Ovary (tissue), 7 donors: ENCODE measurements at regions not wholly inside any gene's neighbourhood (a gene's known extent, or its start where the extent isn't known, plus 50 kb on each side); places are given as distances from the start of the nearest gene placed in this dataset.

Source experiments
- DNase-seq, 5 donors: peaks; one replicate each; pipeline ENCODE4 v3.0.0-alpha.2; 2019 to 2020
- H3K27ac ChIP-seq, 2 donors: fragments of 200-600 bp; one replicate each; pipeline versions ENCODE4 v1.5.1 to v1.8.0; 2019 to 2022
- H3K27me3 ChIP-seq: fragments of 200-600 bp; one replicate; pipeline ENCODE4 v1.8.0; 2022
- H3K36me3 ChIP-seq: fragments of 200-600 bp; sonication (generic); one replicate; pipeline ENCODE4 v1.5.1; 2019
- H3K4me1 ChIP-seq: one replicate; pipeline ENCODE4 v1.8.1; 2013; ENCODE audit warnings: mild to moderate bottlenecking, moderate library complexity; ENCODE audit not compliant: insufficient read depth
- H3K4me3 ChIP-seq: fragments of 200-600 bp; sonication (generic); one replicate; pipeline ENCODE4 v1.5.1; 2017
- H3K9me3 ChIP-seq, 2 donors: fragments of 200-600 bp in 1 of 2; sonication (generic) in 1 of 2; one replicate each; pipeline versions ENCODE4 v1.5.1 to v1.8.1; 2013 to 2019; ENCODE audit warnings: mild to moderate bottlenecking in 1 of 2, moderate library complexity in 1 of 2
- CTCF ChIP-seq, 3 donors: fragments of 450-650 bp in 2 of 3; fragments of 200-600 bp in 1 of 3; IDR thresholded peaks; one replicate each; pipeline versions ENCODE4 v1.5.1 to v1.8.0; 2016 to 2022; ENCODE audit warnings: antibody characterized with exemption in 3 of 3, mild to moderate bottlenecking in 1 of 3
- EP300 ChIP-seq: sonication (generic); formaldehyde crosslinking; IDR thresholded peaks from one replicate; pipeline ENCODE4 v1.6.1; 2017; ENCODE audit warnings: antibody characterized with exemption
- POLR2A ChIP-seq: fragments of 450-650 bp; IDR thresholded peaks from one replicate; pipeline ENCODE4 v1.6.1; 2017; ENCODE audit warnings: antibody characterized with exemption, mild to moderate bottlenecking, moderate library complexity
- WGBS, 3 donors: extraction: QIAGEN DNeasy Blood & Tissue Kit in 1 of 3; methylation state at CpG; one replicate each; pipeline versions ENCODE4 v1.1.5 to v1.1.7; 2013 to 2017; 5-methylcytosine and 5-hydroxymethylcytosine counted together
- intact Hi-C, 4 donors: fragments of 100-400 bp; cut with DNase I; formaldehyde crosslinking; loops; one replicate each; pipeline versions ENCODE4 v1.11.0 to v1.15.1; 2022 to 2023
- donor health status: DM: no; HTN: no; CAD: no; lungs with moderate emphysema.
- donor health status: DM: no; HTN: no; CAD: no.
- donor health status: Bipolar disorder and iron deficiency.
- donor health status: DM: no; HTN: no; CAD: no.
- donor health status: DM: yes; HTN: yes; CAD: no.

DNA sequence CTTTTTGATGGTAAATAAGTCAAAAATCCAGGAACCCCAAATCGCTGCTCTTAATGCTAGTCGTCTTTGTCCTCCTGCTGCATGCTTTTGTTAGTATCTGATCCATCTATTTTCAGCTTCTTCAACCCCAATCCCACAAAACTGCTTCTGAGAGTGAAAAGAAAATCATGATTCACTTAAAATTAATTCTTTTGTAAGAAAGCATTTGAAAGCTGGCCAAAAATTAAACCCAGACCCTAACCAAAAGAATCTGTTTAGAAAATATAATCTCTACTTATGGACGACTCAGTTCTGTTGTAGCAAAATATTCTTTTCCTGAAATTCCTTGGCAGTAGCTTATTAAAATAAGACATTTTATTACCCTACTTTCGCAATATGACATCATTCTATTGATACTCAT, 443.6 kb upstream of the SYT1 start:
- Histone ChIP-seq H3K27ac (no peak overlapping the region), H3K4me1 (no peaks in the 10 kb centered on the region), H3K9me3 (no peaks in the 10 kb centered on the region), H3K36me3 (no peaks in the 10 kb centered on the region), H3K27me3 (no peaks in the 10 kb centered on the region), H3K4me3 (no peak overlapping the region)
- no peak for DNase-seq
- WGBS, 3 donors = 33 to 50% (median 39%) methylated on average over 4 of the region's 4 CpGs
- intact Hi-C loops = no loop called here
- TF ChIP-seq POLR2A = no peak
- TF ChIP-seq CTCF (IDR thresholded peaks at IDR 0.05) = no peak

DNA sequence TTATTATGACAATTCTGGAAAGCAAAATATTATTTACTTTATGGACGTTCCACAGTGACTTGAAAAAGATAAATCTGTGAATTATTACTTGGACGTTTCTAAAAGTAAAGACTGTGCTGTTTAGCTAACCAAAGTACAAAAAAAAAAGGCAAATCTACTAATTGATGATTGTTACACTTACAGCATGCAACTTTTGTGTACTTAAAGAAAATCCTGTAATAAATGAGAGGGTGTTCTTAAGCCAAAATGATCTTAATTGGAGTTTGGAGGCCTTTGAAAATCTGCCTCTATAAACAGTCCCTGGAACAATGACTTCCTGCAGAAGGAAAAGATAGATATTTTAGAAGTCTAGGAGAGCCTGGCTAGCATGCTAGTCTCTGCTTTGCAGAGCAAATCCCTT, 434.0 kb upstream of the SYT1 start:
- H3K4me3 ChIP-seq = no peak overlapping the region
- intact Hi-C loops = no loop called here
- no peak overlapping the region for H3K27ac ChIP-seq
- no peaks in the 10 kb centered on the region for H3K9me3 ChIP-seq
- TF ChIP-seq EP300 (no peak), POLR2A (no peak), CTCF (IDR thresholded peaks at IDR 0.05) (no peak)
- 0 to 7% (median 4%) methylated on average over 2 of the region's 2 CpGs for WGBS, 3 donors
- peaks cover 1% of the 10 kb centered on the region for H3K4me1 ChIP-seq
- H3K27me3 ChIP-seq = no peaks in the 10 kb centered on the region
- H3K36me3 ChIP-seq = no peaks in the 10 kb centered on the region
- DNase-seq = no peak

- Histone ChIP-seq H3K27me3 (no peaks in the 10 kb centered on the region), H3K27ac (no peak overlapping the region), H3K4me3 (no peak overlapping the region), H3K4me1 (peaks cover 1% of the 10 kb centered on the region), H3K36me3 (no peaks in the 10 kb centered on the region), H3K9me3 (no peaks in the 10 kb centered on the region)
- no peak for TF ChIP-seq CTCF (IDR thresholded peaks at IDR 0.05)
- no peak for TF ChIP-seq EP300
- no peak for TF ChIP-seq POLR2A
- intact Hi-C loops = no loop called here
- no peak for DNase-seq
These were observed 432.6 kb upstream of the SYT1 start for GRCh38 chr12:78431931-78432330.

DNA sequence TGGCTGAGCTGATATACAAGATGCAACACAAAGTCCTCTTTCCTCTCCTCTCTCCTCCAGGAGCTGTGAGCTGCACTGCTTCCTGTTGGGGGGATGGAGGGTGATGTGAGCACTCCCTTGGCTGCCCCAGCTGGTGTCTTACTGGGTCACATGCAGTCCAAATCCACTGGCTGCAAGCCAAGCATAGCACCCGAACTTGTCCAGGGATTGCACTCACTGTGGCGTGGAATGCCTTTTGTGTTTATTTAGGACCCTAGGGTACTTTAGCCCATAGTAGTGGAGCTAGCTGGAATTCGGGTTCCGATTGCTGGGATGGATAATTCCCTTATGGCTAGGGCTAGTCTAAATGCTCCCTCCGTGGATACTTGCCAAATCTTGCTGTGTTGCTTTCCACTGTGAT, 424.9 kb upstream of the SYT1 start:
- DNase-seq = no peak
- Histone ChIP-seq H3K27me3 (no peaks in the 10 kb centered on the region), H3K27ac (no peak overlapping the region), H3K36me3 (no peaks in the 10 kb centered on the region), H3K4me1 (no peaks in the 10 kb centered on the region), H3K4me3 (no peak overlapping the region), H3K9me3 (no peaks in the 10 kb centered on the region)
- intact Hi-C loops = no loop called here
- 87% methylated on average over 5 of the region's 5 CpGs for WGBS, 3 donors
- TF ChIP-seq EP300 (no peak), POLR2A (no peak), CTCF (IDR thresholded peaks at IDR 0.05) (no peak)
